Activated CD8-positive, alpha-beta memory T cell treated with anti-CD3 and anti-CD28 coated beads, Interleukin-2, amount 10 ng/mL, durations not matched to agents 7 days and 5 days (primary cell): ENCODE measurements at regions not wholly inside any gene's neighbourhood (a gene's known extent, or its start where the extent isn't known, plus 50 kb on each side); places are given as distances from the start of the nearest gene placed in this dataset.
"Not testable (repeated sequence)": the region's sequence is repeated elsewhere in the genome, so short reads cannot be mapped to it uniquely, and the experiment has no call there.

Experiments used
- ATAC-seq: fragments of 150-1000 bp; cut with Tn5 transposase; one replicate; pipeline ENCODE4 v1.10.0; 2021; ENCODE audit warnings: moderate library complexity
- CTCF ChIA-PET: fragments of 350-600 bp; sonication (Branson Sonifier 250); formaldehyde crosslinking; loops from one replicate; lab custom pipeline; 2021; ENCODE audit warnings: antibody characterized with exemption; lab: Charles Lee
- DNase-seq: peaks from one replicate; pipeline ENCODE4 v3.0.0-alpha.2; 2020
- H3K27ac Mint-ChIP-seq: one replicate; pipeline ENCODE4 v1.8.0; 2021; ENCODE audit warnings: mild to moderate bottlenecking, mixed read lengths
- H3K27me3 Mint-ChIP-seq: one replicate; pipeline ENCODE4 v1.8.0; 2021; ENCODE audit warnings: mixed read lengths
- H3K36me3 Mint-ChIP-seq: one replicate; pipeline ENCODE4 v1.8.0; 2021; ENCODE audit warnings: mild to moderate bottlenecking, mixed read lengths
- H3K4me1 Mint-ChIP-seq: one replicate; pipeline ENCODE4 v1.8.0; 2021; ENCODE audit warnings: mixed read lengths
- H3K4me3 Mint-ChIP-seq: one replicate; pipeline ENCODE4 v1.8.0; 2021; ENCODE audit warnings: mild to moderate bottlenecking, moderate library complexity, mixed read lengths
- H3K9me3 Mint-ChIP-seq: one replicate; pipeline ENCODE4 v1.8.0; 2022; ENCODE audit warnings: low read depth, mixed read lengths

DNA sequence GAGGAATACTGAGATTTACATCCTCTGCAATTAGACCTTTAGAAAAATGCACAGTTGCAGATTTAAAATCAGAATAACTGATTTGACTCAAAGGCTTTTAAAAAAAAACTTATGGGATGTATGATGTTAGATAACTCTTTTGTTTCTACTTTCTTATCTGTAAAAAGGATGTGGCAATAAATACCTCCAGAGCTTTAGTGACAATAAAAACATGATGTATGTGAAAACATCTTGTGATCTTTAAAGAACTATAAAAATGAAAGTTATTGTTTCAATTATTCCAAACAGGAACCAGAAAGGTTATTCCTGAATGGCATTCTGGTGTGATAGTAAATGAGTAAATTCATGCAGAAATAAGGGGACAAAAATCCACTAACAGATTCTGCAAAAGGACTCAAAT, 2712.2 kb upstream of the PCDH20 start:
- Mint-ChIP-seq H3K36me3 (no peaks in the 10 kb centered on the region), H3K27ac (no peak overlapping the region), H3K9me3 (peaks cover under 1% of the 10 kb centered on the region), H3K4me1 (no peaks in the 10 kb centered on the region), H3K4me3 (no peak overlapping the region), H3K27me3 (no peaks in the 10 kb centered on the region)
- CTCF ChIA-PET, result no interaction called here
- no peak for DNase-seq
- no peak for ATAC-seq

DNA sequence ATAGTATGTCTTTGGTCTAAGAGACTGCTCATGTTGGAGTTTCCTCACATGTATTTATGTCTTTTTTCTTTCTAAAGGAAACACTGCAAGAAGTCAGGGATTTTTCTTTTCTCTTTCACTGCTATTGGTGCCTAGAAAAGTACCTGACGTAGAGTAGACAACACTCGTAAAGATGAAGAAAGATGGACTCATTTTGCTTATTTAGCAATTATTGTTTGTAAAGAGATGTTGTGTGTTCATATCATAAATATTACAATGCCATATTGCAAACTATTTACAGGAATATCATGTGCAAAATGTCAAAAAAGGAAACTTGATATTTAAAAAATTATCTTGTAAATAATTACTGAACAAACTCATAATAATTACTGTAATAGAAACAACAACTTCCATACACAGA, 2711.5 kb upstream of the PCDH20 start:
- Mint-ChIP-seq H3K27me3 (no peaks in the 10 kb centered on the region), H3K27ac (no peak overlapping the region), H3K4me1 (no peaks in the 10 kb centered on the region), H3K9me3 (no peaks in the 10 kb centered on the region), H3K4me3 (no peak overlapping the region), H3K36me3 (no peaks in the 10 kb centered on the region)
- no peak for ATAC-seq
- CTCF ChIA-PET, result no interaction called here
- DNase-seq, result no peak

DNA sequence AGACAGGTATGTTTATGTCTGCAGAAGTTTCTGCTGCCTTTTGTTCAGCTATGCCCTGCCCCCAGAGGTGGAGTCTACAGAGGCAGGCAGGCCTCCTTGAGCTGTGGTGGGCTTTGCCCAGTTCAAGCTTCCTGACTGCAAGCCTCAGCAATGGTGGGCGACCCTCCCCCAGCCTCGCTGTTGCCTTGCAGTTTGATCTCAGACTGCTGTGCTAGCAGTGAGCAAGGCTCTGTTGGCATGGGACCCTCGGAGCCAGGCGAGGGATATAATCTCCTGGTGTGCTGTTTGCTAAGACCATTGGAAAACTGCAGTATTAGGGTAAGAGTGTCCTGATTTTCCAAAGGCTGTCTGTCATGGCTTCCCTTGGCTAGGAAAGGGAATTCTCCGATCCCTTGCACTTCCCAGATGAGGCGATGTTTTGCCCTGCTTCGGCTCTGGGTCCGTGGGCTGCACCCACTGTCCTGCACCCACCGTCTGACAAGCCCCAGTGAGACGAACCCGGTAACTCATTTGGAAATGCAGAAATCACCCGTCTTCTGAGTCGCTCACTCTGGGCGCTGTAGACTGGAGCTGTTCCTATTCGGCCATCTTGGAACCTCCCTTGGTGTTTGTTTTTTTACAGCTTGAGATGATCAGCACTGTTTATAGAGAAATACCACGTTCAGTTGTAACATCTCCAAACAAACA, 2705.5 kb upstream of the PCDH20 start:
- CTCF ChIA-PET, H3K4me1 Mint-ChIP-seq, DNase-seq, H3K4me3 Mint-ChIP-seq, ATAC-seq, H3K36me3 Mint-ChIP-seq, H3K27ac Mint-ChIP-seq, H3K9me3 Mint-ChIP-seq, H3K27me3 Mint-ChIP-seq: not testable (repeated sequence)

DNA sequence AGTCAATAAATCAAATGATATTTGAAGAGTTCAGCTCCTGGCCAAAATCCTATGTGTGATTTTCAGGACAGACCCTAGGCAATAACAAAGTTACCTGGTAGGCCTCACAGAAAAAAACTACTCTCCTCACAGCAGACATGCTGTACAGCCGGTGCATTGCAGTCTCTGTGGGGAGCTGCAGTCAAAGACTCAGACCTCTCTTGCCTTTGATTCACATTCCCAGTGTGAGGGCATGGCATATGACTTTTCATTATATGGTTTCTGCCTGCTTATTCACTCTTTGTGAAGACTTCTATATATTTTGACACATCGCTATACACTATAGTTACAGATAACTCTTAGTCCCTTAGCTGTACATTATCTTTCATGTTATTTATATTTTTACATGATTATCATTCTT, 2684.3 kb upstream of the PCDH20 start:
- Mint-ChIP-seq H3K27me3 (no peaks in the 10 kb centered on the region), H3K27ac (no peak overlapping the region), H3K4me3 (no peak overlapping the region), H3K4me1 (no peaks in the 10 kb centered on the region), H3K9me3 (peaks cover 3% of the 10 kb centered on the region), H3K36me3 (no peaks in the 10 kb centered on the region)
- CTCF ChIA-PET, result no interaction called here
- ATAC-seq, result no peak
- no peak for DNase-seq

DNA sequence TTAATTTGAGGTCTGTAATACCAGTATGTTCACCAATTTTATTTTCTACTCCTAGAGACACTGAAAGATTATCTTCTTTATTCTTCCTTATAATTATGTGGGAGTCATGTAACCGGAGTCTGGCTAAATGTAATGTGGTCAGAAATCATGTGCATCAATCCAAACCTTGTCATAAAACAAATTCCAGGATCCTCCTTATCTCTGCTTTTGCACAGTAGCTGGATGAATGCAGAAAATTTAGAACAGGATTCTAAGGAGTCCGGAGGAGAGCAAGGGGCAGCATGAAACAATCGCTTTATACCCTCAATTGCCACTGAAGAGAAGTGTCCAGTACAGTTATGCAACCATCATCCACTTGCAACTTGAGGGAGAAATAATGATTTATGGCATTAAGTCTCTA, 2674.7 kb upstream of the PCDH20 start:
- no peak for ATAC-seq
- H3K9me3 Mint-ChIP-seq, result peaks cover 15% of the 10 kb centered on the region
- H3K4me3 Mint-ChIP-seq, result no peak overlapping the region
- no peaks in the 10 kb centered on the region for H3K4me1 Mint-ChIP-seq
- H3K36me3 Mint-ChIP-seq, result no peaks in the 10 kb centered on the region
- CTCF ChIA-PET, result no interaction called here
- no peak for DNase-seq
- H3K27me3 Mint-ChIP-seq, result no peaks in the 10 kb centered on the region
- no peak overlapping the region for H3K27ac Mint-ChIP-seq

DNA sequence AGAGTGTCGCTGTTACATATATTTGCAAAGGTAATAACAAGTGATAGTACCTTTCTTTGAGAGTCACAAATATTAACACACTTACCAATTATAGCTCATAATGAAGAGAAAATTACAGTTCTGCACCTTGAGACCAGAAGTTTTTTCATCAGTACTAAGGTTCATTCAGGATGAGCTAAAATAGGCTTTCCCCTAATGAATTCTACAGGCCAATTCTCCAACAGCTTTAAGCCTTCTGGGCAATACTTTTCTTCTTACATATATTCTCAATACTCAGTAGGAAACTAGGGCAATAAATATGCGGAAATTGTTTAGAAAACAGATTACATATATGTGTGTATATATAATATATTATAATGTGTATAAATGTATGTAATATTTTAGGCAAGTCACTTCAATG, 2672.8 kb upstream of the PCDH20 start:
- peaks cover 13% of the 10 kb centered on the region for H3K9me3 Mint-ChIP-seq
- no peak overlapping the region for H3K4me3 Mint-ChIP-seq
- H3K27ac Mint-ChIP-seq, result no peak overlapping the region
- no peaks in the 10 kb centered on the region for H3K27me3 Mint-ChIP-seq
- ATAC-seq (no peak), DNase-seq (no peak)
- CTCF ChIA-PET, result no interaction called here
- no peaks in the 10 kb centered on the region for H3K4me1 Mint-ChIP-seq
- H3K36me3 Mint-ChIP-seq, result no peaks in the 10 kb centered on the region

DNA sequence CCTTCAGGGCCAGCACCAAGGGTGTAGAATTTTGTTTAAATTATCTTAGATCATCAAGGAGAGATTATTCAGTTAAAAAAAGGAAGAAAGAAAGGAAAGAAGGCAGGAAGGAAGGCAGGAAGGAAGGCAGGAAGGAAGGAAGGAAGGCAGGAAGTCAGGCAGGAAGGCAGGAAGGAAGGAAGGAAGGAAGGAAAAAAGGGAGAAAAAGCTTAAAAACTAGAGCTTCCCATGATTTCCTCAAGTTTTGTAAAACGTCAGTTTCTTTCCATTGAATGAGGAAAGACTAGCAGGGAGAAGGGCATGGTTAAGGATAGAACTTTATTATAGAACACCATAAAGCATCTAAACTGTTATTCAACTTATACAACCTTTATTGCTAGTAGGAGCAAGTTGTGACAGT, 2672.0 kb upstream of the PCDH20 start:
- Mint-ChIP-seq H3K27me3 (no peaks in the 10 kb centered on the region), H3K9me3 (peaks cover 13% of the 10 kb centered on the region), H3K4me1 (no peaks in the 10 kb centered on the region), H3K27ac (no peak overlapping the region), H3K36me3 (no peaks in the 10 kb centered on the region), H3K4me3 (no peak overlapping the region)
- ATAC-seq (no peak), DNase-seq (no peak)
- CTCF ChIA-PET, result no interaction called here

DNA sequence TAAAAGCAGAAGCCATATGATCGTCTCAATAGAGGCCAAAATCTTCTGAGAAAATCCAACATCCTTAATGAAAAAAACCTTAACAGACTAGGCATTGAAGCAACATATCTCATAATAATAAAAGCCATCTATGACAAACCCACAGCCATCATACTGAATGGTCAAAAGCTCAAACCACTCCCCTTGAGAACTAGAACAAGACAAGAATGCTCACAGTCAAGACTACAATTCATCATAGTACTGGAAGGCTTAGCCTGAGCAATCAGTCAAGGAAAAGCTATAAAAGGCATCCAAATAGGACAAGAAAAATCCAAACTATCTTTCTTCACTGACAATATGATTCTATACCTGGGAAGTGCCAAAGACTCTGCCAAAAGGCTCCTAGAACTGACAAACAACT, 2668.2 kb upstream of the PCDH20 start:
- CTCF ChIA-PET, result no interaction called here
- ATAC-seq, result no peak
- Mint-ChIP-seq H3K36me3 (no peaks in the 10 kb centered on the region), H3K27me3 (no peaks in the 10 kb centered on the region), H3K4me1 (no peaks in the 10 kb centered on the region), H3K27ac (no peak overlapping the region), H3K9me3 (peaks cover 11% of the 10 kb centered on the region), H3K4me3 (no peak overlapping the region)
- DNase-seq, result no peak

DNA sequence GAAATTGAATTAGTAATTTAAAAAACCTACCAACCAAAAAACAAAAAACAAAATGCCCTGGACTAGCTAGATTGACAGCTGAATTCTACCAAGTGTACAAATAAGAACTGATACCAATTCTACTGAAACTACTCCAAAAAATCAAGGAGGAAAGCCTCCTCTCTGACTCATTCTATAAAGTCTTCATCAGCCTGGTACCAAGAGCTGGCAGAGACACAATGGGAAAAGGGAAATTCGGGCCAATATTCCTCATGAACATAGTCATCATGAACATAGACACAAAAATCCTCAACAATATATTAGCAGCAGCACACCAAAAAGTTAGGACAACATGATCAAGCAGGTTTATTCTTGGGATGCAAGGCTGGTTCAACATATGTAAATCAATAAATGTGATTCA, 2667.7 kb upstream of the PCDH20 start:
- H3K27me3 Mint-ChIP-seq, result no peaks in the 10 kb centered on the region
- no peaks in the 10 kb centered on the region for H3K4me1 Mint-ChIP-seq
- DNase-seq (no peak), ATAC-seq (no peak)
- no peaks in the 10 kb centered on the region for H3K36me3 Mint-ChIP-seq
- H3K9me3 Mint-ChIP-seq, result peaks cover 11% of the 10 kb centered on the region
- CTCF ChIA-PET, result no interaction called here
- no peak overlapping the region for H3K27ac Mint-ChIP-seq
- H3K4me3 Mint-ChIP-seq, result no peak overlapping the region

DNA sequence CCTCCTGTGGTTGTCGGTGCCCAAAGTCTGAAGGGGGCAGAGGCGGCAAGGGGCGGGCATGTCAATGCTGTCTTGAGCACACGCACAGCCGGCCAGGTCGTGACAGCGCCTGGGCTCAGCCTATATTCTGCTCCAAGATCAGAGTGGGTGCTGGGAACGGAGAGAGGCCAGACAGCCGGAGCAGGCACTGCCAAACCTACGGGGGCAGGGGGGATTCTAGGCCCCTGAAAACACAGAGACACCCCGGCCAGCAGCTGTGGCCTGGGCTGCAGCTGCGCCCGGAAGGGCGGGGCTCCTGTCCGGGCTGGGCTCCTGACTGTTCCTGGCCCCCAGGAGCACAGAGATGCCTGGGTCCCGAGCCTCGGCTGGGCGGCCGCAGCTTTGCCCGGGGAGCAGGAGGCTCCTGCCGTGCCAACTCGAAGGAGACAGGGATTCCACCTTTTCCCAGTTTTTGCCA, 2662.9 kb upstream of the PCDH20 start:
- Mint-ChIP-seq H3K4me1 (no peaks in the 10 kb centered on the region), H3K9me3 (no peaks in the 10 kb centered on the region), H3K27ac (no peak overlapping the region), H3K27me3 (no peaks in the 10 kb centered on the region), H3K4me3 (no peak overlapping the region), H3K36me3 (no peaks in the 10 kb centered on the region)
- DNase-seq (no peak), ATAC-seq (no peak)
- CTCF ChIA-PET, result no interaction called here

DNA sequence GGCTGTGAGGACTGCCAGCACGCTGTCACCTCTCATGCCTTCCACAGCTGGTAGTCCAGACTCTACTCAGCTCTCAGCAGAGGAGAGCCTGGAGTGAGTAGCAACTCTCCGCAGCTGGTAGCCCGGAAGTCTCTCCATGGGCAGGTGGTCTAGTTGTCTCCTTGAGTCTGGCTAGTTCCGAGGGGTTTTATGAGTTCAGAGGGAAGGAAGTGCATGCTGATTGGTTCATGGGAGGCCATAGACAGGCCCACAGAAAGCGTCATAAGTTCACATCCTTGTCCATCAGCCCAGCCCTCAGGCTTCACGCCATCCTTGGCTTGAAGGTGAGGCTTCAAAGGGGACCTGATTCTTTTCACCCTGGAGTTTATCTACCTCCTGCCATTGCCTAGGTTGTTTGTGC, 2662.4 kb upstream of the PCDH20 start:
- Mint-ChIP-seq H3K4me3 (no peak overlapping the region), H3K36me3 (no peaks in the 10 kb centered on the region), H3K4me1 (no peaks in the 10 kb centered on the region), H3K27me3 (no peaks in the 10 kb centered on the region), H3K27ac (no peak overlapping the region), H3K9me3 (no peaks in the 10 kb centered on the region)
- CTCF ChIA-PET, result no interaction called here
- no peak for DNase-seq
- no peak for ATAC-seq

DNA sequence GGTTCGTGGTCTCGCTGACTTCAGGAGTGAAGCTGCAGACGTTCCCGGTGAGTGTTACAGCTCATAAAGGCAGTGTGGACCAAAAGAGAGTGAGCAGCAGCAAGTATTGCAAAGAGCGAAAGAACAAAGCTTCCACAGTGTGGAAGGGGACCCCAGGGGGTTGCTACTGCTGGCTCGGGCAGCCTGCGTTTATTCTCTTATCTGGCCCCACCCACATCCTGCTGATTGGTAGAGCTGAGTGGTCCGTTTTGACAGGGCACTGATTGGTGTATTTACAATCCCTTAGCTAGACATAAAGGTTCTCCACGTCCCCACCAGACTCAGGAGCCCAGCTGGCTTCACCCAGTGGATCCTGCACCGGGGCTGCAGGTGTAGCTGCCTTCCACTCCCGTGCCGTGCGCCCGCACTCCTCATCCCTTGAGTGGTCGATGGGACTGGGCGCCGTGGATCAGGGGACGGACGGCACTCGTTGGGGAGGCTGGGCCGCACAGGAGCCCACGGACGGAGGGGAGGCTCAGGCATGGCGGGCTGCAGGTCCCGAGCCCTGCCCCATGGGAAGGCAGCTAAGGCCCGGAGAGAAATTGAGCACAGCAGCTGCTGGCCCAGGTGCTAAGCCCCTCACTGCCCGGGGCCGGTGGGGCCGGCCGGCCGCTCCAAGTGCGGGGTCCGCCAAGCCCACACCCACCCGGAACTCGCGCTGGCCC, 2661.6 kb upstream of the PCDH20 start:
- H3K4me1 Mint-ChIP-seq, H3K4me3 Mint-ChIP-seq, H3K27me3 Mint-ChIP-seq, DNase-seq, H3K36me3 Mint-ChIP-seq, ATAC-seq, CTCF ChIA-PET, H3K27ac Mint-ChIP-seq, H3K9me3 Mint-ChIP-seq: not testable (repeated sequence)

DNA sequence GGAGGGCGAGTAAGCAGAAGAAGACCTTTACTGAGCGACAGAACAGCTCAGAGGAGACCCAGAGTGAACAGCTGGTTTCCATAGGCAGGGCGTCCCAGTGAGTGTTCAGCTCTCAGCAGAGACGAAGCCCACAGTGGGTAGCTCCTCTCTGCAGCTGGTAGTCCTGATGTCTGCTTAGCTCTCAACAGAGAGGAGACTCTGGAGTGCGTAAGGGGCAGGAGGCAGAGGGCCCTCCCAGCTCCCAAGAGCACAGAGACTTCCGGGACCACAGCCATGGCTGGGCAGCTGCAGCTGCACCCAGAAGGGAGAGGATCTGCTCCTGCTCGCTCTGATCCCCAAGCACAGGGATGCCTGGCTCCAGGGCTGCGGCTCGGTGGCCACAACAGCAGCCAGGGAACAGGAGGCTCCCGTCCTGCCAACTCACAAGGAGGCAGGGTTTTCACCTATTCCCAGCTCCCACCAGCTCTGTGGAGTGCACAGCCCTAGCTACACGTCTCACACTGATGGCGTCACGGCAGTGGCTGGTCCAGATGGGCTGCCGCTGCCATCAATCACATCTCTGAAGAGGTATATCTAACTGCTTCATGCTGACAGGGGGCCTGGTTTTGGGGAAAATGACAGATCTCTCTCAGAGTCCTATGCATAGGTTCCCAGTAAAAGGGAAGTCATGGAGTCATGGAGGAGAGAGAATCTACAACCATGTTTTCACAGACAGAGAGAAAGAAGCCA, 2660.1 kb upstream of the PCDH20 start:
- Mint-ChIP-seq H3K9me3 (no peaks in the 10 kb centered on the region), H3K36me3 (no peaks in the 10 kb centered on the region), H3K4me1 (no peaks in the 10 kb centered on the region), H3K27me3 (no peaks in the 10 kb centered on the region), H3K4me3 (no peak overlapping the region), H3K27ac (no peak overlapping the region)
- CTCF ChIA-PET, result no interaction called here
- ATAC-seq (no peak), DNase-seq (no peak)

DNA sequence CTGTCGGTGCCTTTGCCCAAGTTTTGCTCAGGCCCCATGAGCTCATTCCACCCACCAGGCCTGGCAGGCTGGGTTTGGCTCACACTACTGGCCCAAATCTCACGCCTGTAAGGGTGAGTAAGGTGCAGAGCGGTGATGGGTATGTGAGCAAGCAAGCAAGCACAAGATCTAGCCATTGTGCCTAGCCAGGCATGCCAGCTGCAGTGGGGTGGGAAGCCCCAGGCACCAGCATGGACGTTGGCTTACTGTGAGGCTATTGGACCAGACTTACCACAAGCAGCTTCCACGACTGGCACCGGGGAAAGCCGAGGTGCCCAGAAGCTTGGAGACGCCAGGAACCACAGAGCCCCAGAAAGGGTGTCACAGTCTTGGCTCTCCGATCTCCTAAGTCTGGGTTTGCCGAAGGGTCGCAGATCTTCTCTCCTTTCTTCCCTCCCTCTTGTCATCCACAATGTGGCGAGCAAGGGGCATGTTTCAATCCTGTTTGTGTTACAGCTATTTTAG, 2659.4 kb upstream of the PCDH20 start:
- no peaks in the 10 kb centered on the region for H3K27me3 Mint-ChIP-seq
- no peaks in the 10 kb centered on the region for H3K9me3 Mint-ChIP-seq
- CTCF ChIA-PET, result no interaction called here
- H3K4me3 Mint-ChIP-seq, result no peak overlapping the region
- no peaks in the 10 kb centered on the region for H3K4me1 Mint-ChIP-seq
- H3K36me3 Mint-ChIP-seq, result no peaks in the 10 kb centered on the region
- DNase-seq (no peak), ATAC-seq (no peak)
- H3K27ac Mint-ChIP-seq, result no peak overlapping the region
